ENCODE measurements at regions not wholly inside any gene's neighbourhood (a gene's known extent, or its start where the extent isn't known, plus 50 kb on each side); places are given as distances from the start of the nearest gene placed in this dataset.

- no peak for TF ChIP-seq CTCF (IDR thresholded peaks at IDR 0.05; ENCODE audit: low read length)
- TF ChIP-seq EZH2 (optimal IDR thresholded peaks at IDR 0.05; ENCODE audit: low read depth, low read length): no peak
These were observed 1920.4 kb downstream of the MRPL39 start for GRCh38 chr21:23686737-23687523.
